ENCODE measurements at regions not wholly inside any gene's neighbourhood (a gene's known extent, or its start where the extent isn't known, plus 50 kb on each side); places are given as distances from the start of the nearest gene placed in this dataset.

GRCh38 chr21:14838400-14838799, 226.4 kb downstream of the NRIP1 start:
- intact Hi-C loops (cut with DNase I, micrococcal nuclease): no loop called here
- no peak overlapping the region for H3K4me3 ChIP-seq (ENCODE audit: low read length)
- POLR2A ChIA-PET: no interaction called here

GRCh38 chr21:14836950-14837349, 227.8 kb downstream of the NRIP1 start:
- Mint-ChIP-seq H3K9me3 (no peaks in the 10 kb centered on the region), H3K4me1 (ENCODE audit: low read depth) (no peaks in the 10 kb centered on the region), H3K4me3 (no peak overlapping the region), H3K36me3 (ENCODE audit: low read depth) (no peaks in the 10 kb centered on the region), H3K27ac (no peak overlapping the region), H3K27me3 (no peaks in the 10 kb centered on the region)
- ChIA-PET CTCF (no interaction called here), POLR2A (no interaction called here)
- Histone ChIP-seq H3K27me3 (ENCODE audit: control insufficient read depth in 1 of 2, insufficient read depth in 2 of 2, low read length in 2 of 2) (no peaks in the 10 kb centered on the region), H3K27ac (ENCODE audit: low read depth in 1 of 2, low read length in 2 of 2) (no peak overlapping the region), H3K9me3 (ENCODE audit: control insufficient read depth in 1 of 2, insufficient read depth in 1 of 2, low read length in 2 of 2) (peaks cover 0 to 7% of the 10 kb centered on the region in 2 experiments), H3K36me3 (ENCODE audit: insufficient read depth, low read length) (no peaks in the 10 kb centered on the region), H3K4me3 (ENCODE audit: low read length) (no peak overlapping the region), H3K4me1 (ENCODE audit: insufficient read depth, low read length) (no peaks in the 10 kb centered on the region)
- DNase-seq (no peak), ATAC-seq (ENCODE audit: poor library complexity) (no peak)
- intact Hi-C loops (cut with DNase I, micrococcal nuclease): no loop called here
- no peak for TF ChIP-seq CTCF (IDR thresholded peaks at IDR 0.05)

More at GRCh38 chr21:14838400-14838799, 226.4 kb downstream of the NRIP1 start:
- DNase-seq (no peak), ATAC-seq (ENCODE audit: poor library complexity) (no peak)
- Mint-ChIP-seq H3K4me3 (no peak overlapping the region), H3K27ac (no peak overlapping the region), H3K36me3 (ENCODE audit: low read depth) (no peaks in the 10 kb centered on the region), H3K4me1 (ENCODE audit: low read depth) (no peaks in the 10 kb centered on the region), H3K27me3 (no peaks in the 10 kb centered on the region), H3K9me3 (no peaks in the 10 kb centered on the region)
- CTCF ChIA-PET: no interaction called here
- H3K27me3 ChIP-seq (ENCODE audit: control insufficient read depth in 1 of 2, insufficient read depth in 2 of 2, low read length in 2 of 2): no peaks in the 10 kb centered on the region
- TF ChIP-seq CTCF (IDR thresholded peaks at IDR 0.05): no peak
- H3K27ac ChIP-seq (ENCODE audit: low read depth in 1 of 2, low read length in 2 of 2): no peak overlapping the region
- H3K36me3 ChIP-seq (ENCODE audit: insufficient read depth, low read length): no peaks in the 10 kb centered on the region
- peaks cover 0 to 11% of the 10 kb centered on the region in 2 experiments for H3K9me3 ChIP-seq (ENCODE audit: control insufficient read depth in 1 of 2, insufficient read depth in 1 of 2, low read length in 2 of 2)
- H3K4me1 ChIP-seq (ENCODE audit: insufficient read depth, low read length): no peaks in the 10 kb centered on the region

- H3K9me3 Mint-ChIP-seq: no peaks in the 10 kb centered on the region
- no peaks in the 10 kb centered on the region for H3K27me3 Mint-ChIP-seq
- POLR2A ChIA-PET: no interaction called here
- ATAC-seq (ENCODE audit: poor library complexity) (no peak), DNase-seq (no peak)
- Histone ChIP-seq H3K4me3 (ENCODE audit: low read length) (no peak overlapping the region), H3K36me3 (ENCODE audit: insufficient read depth, low read length) (no peaks in the 10 kb centered on the region), H3K27me3 (ENCODE audit: control insufficient read depth in 1 of 2, insufficient read depth in 2 of 2, low read length in 2 of 2) (no peaks in the 10 kb centered on the region), H3K4me1 (ENCODE audit: insufficient read depth, low read length) (no peaks in the 10 kb centered on the region), H3K27ac (ENCODE audit: low read depth in 1 of 2, low read length in 2 of 2) (no peak overlapping the region), H3K9me3 (ENCODE audit: control insufficient read depth in 1 of 2, insufficient read depth in 1 of 2, low read length in 2 of 2) (no peaks in the 10 kb centered on the region)
- no peak overlapping the region for H3K4me3 Mint-ChIP-seq
- CTCF ChIA-PET: no interaction called here
- no peak overlapping the region for H3K27ac Mint-ChIP-seq
- no peaks in the 10 kb centered on the region for H3K4me1 Mint-ChIP-seq (ENCODE audit: low read depth)
- intact Hi-C loops (cut with DNase I, micrococcal nuclease): no loop called here
- H3K36me3 Mint-ChIP-seq (ENCODE audit: low read depth): no peaks in the 10 kb centered on the region
- no peak for TF ChIP-seq CTCF (IDR thresholded peaks at IDR 0.05)
These were observed 231.0 kb downstream of the NRIP1 start for GRCh38 chr21:14833666-14834351.
